Smooth muscle cell (in vitro differentiated cells): ENCODE measurements at regions not wholly inside any gene's neighbourhood (a gene's known extent, or its start where the extent isn't known, plus 50 kb on each side); places are given as distances from the start of the nearest gene placed in this dataset.
A peak's percentile ranks its signal among the peaks of the same experiment; 100 is the strongest.

ENCODE experiments used
- DNase-seq: peaks from one replicate; lab custom pipeline; 2025; ENCODE audit not compliant: unreplicated experiment; lab: John Stamatoyannopoulos, UW
- H2AFZ ChIP-seq: fragments of 200-600 bp; sonication (generic); 2 replicates; pipeline ENCODE4 v1.6.0; 2016; ENCODE audit warnings: antibody characterized with exemption, low read depth, mild to moderate bottlenecking
- H3F3A ChIP-seq: fragments of 200-600 bp; sonication (generic); 2 replicates; pipeline ENCODE4 v1.6.0; 2017; ENCODE audit warnings: antibody characterized with exemption, low read depth
- H3K27ac ChIP-seq: fragments of 200-600 bp; sonication (generic); 2 replicates; pipeline ENCODE4 v1.5.1; 2016; ENCODE audit warnings: low read depth, mild to moderate bottlenecking
- H3K27me3 ChIP-seq: fragments of 200-600 bp; sonication (generic); 2 replicates; pipeline ENCODE4 v1.6.1; 2016; ENCODE audit warnings: low read depth, mild to moderate bottlenecking
- H3K36me3 ChIP-seq: fragments of 200-600 bp; sonication (generic); 2 replicates; pipeline ENCODE4 v1.5.1; 2016; ENCODE audit warnings: low read depth
- H3K4me1 ChIP-seq: fragments of 200-600 bp; sonication (generic); 2 replicates; pipeline ENCODE4 v1.5.1; 2016; ENCODE audit warnings: low read depth
- H3K4me2 ChIP-seq: fragments of 200-600 bp; sonication (generic); 2 replicates; pipeline ENCODE4 v1.6.0; 2016; ENCODE audit warnings: mild to moderate bottlenecking
- H3K4me3 ChIP-seq: fragments of 200-600 bp; sonication (generic); 2 replicates; pipeline ENCODE4 v1.5.1; 2016; ENCODE audit warnings: mild to moderate bottlenecking
- H3K79me2 ChIP-seq: fragments of 200-600 bp; sonication (generic); 2 replicates; pipeline ENCODE4 v1.6.0; 2016; ENCODE audit warnings: low read depth, mild to moderate bottlenecking
- H3K9ac ChIP-seq: fragments of 200-600 bp; sonication (generic); 2 replicates; pipeline ENCODE4 v1.6.0; 2016; ENCODE audit warnings: low read depth
- H3K9me3 ChIP-seq: fragments of 200-600 bp; sonication (generic); replicated peaks from 2 replicates; pipeline ENCODE4 v1.5.1; 2016; ENCODE audit warnings: low read depth
- H4K20me1 ChIP-seq: fragments of 200-600 bp; sonication (generic); 2 replicates; pipeline ENCODE4 v1.6.0; 2016; ENCODE audit warnings: low read depth
- CTCF ChIP-seq: fragments of 200-600 bp; sonication (generic); IDR thresholded peaks from 2 replicates; pipeline ENCODE4 v1.5.1; 2017; ENCODE audit warnings: borderline replicate concordance, mild to moderate bottlenecking, antibody characterized with exemption; ENCODE audit not compliant: insufficient read depth, poor library complexity, severe bottlenecking
- WGBS: methylation state at CpG from one replicate; pipeline ENCODE4 v1.1.7; 2016; ENCODE audit warnings: low lambda C conversion rate; 5-methylcytosine and 5-hydroxymethylcytosine counted together

- H3K27me3 ChIP-seq = no peaks in the 10 kb centered on the region
- whole genome bisulfite sequencing = 86% methylated on average over 8 of the region's 8 CpGs
- no peak for DNase-seq
- H3K27ac ChIP-seq = peak overlapping the region; percentile 21
- no peak overlapping the region for H3K4me2 ChIP-seq
- peaks cover 10% of the 10 kb centered on the region for H3K4me1 ChIP-seq
- H3K79me2 ChIP-seq = no peaks in the 10 kb centered on the region
- no peak overlapping the region for H3K4me3 ChIP-seq
- H3F3A ChIP-seq = peaks cover 16% of the 10 kb centered on the region
- no peaks in the 10 kb centered on the region for H3K36me3 ChIP-seq
- no peak overlapping the region for H2AFZ ChIP-seq
- H3K9me3 ChIP-seq = no peaks in the 10 kb centered on the region
- no peaks in the 10 kb centered on the region for H4K20me1 ChIP-seq
- H3K9ac ChIP-seq = no peak overlapping the region
- TF ChIP-seq CTCF = no peak
Observed at GRCh38 chr4:13262816-13263215, 221.3 kb downstream of the RAB28 start.

GRCh38 chr4:13261486-13262257 lies 222.5 kb downstream of the RAB28 start:
- Histone ChIP-seq H3K36me3 (no peaks in the 10 kb centered on the region), H2AFZ (no peak overlapping the region), H4K20me1 (no peaks in the 10 kb centered on the region), H3K27ac (peak overlapping the region; percentile 51), H3K79me2 (no peaks in the 10 kb centered on the region), H3K4me3 (no peak overlapping the region), H3K9ac (no peak overlapping the region), H3K4me1 (peaks cover 10% of the 10 kb centered on the region), H3F3A (peaks cover 15% of the 10 kb centered on the region), H3K27me3 (no peaks in the 10 kb centered on the region), H3K4me2 (peak overlapping the region; percentile 10), H3K9me3 (no peaks in the 10 kb centered on the region)
- no peak for TF ChIP-seq CTCF
- 20% methylated on average over 1 of the region's 1 CpG for WGBS
- DNase-seq = no peak

DNA sequence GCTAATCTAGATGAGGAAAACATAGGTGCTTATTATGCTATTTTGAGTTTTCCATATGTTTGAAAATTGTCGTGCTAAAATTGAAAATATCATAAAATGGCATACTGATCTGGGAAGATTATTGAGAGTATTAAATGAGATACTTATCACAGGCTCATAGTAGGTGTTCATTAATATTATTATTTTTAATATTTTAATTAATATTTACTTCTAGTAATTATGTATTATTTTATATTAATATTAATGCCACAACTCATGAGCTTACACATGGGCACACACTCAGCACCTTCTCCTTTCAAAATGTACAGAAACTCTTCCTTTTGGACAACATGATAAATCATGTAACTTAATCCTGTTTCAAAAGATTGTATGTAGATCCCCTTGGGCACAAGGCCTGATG lies 223.6 kb downstream of the RAB28 start:
- H3K4me3 ChIP-seq = no peak overlapping the region
- H3K27ac ChIP-seq = peak overlapping the region; percentile 51
- no peaks in the 10 kb centered on the region for H4K20me1 ChIP-seq
- peaks cover 11% of the 10 kb centered on the region for H3F3A ChIP-seq
- peaks cover 10% of the 10 kb centered on the region for H3K4me1 ChIP-seq
- no peaks in the 10 kb centered on the region for H3K79me2 ChIP-seq
- no peak overlapping the region for H3K9ac ChIP-seq
- DNase-seq = no peak
- no peak for TF ChIP-seq CTCF
- H3K27me3 ChIP-seq = no peaks in the 10 kb centered on the region
- no peaks in the 10 kb centered on the region for H3K9me3 ChIP-seq
- no peak overlapping the region for H2AFZ ChIP-seq
- 100% methylated on average over 1 of the region's 1 CpG for WGBS
- H3K4me2 ChIP-seq = peak overlapping the region; percentile 10
- H3K36me3 ChIP-seq = no peaks in the 10 kb centered on the region

- H2AFZ ChIP-seq = no peak overlapping the region
- H3K9ac ChIP-seq = no peak overlapping the region
- WGBS = 87% methylated on average over 3 of the region's 3 CpGs
- H3K79me2 ChIP-seq = no peaks in the 10 kb centered on the region
- H3F3A ChIP-seq = no peaks in the 10 kb centered on the region
- H3K27ac ChIP-seq = no peak overlapping the region
- no peaks in the 10 kb centered on the region for H3K36me3 ChIP-seq
- no peak for DNase-seq
- no peaks in the 10 kb centered on the region for H4K20me1 ChIP-seq
- no peak overlapping the region for H3K4me2 ChIP-seq
- H3K4me1 ChIP-seq = no peaks in the 10 kb centered on the region
- no peak for TF ChIP-seq CTCF
- H3K4me3 ChIP-seq = no peak overlapping the region
- H3K9me3 ChIP-seq = peaks cover 3% of the 10 kb centered on the region
- no peaks in the 10 kb centered on the region for H3K27me3 ChIP-seq
Observed at GRCh38 chr4:13250263-13250662, 233.9 kb downstream of the RAB28 start.
